GM19468 (cell line): ENCODE measurements at regions not wholly inside any gene's neighbourhood (a gene's known extent, or its start where the extent isn't known, plus 50 kb on each side); places are given as distances from the start of the nearest gene placed in this dataset.

Experiments used
- ATAC-seq: cut with Tn5 transposase; IDR thresholded peaks from one replicate; pipeline ENCODE4 v1.9.1; 2021; ENCODE audit warnings: mild to moderate bottlenecking, moderate library complexity, moderate number of reproducible peaks; ENCODE audit not compliant: unreplicated experiment; ENCODE audit errors: extremely low read depth

DNA sequence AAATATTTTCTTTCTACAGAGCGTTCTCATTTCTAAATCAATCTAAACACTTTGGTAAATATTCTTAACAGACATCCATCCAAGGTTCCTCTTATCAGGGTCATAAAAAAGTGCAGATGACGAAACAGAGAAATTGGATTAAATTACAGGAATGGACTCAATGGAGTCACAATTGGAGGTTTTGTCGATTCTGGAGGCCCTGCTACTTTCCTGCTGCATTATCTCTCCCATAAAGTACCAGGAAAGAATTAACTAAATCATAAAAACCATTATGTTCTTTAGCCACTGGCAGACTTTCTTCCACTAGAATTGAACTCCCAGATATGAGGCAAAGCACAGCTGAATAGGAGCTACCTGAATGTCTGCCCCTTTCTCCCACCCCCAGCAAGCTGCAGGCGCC lies 610.6 kb downstream of the HDGFL1 start:
- no peak for ATAC-seq

DNA sequence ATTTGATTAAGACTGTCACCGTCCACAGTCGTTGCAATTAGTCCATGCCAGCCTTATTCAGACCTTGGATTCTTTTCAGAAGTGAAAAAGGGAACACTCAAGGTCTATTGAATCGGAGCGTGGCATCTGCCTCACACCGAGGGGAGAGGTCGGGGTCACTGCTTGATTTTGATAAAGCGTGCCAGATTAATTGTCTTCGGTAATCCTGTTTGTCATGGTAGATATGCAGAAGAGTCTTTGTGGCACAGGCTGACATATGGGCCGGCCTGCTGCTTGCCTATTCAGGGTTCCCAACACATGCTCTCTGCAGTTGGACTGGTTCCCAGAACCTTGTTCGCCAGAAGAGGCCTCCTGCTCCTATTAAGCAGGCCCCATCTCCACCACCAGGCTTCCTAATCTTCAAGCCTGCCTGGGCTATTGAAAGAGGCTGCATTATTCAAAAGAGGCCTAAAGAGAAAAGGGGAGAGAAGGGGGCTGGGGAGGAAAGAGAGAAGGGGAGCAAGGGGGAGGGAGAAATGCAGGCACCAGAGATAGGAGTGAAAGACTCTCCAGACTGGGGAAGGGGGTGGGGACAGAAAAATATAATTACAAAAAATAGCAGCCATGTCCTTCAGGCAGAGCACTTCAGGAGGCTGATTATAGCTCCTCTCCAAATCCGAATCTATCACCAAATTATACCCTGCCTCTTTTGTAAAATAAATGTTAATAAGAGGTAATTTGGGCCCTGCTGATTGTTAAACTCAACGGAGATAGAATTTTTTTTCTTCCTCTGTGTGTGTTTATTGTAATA lies 611.3 kb downstream of the HDGFL1 start:
- ATAC-seq, result no peak

DNA sequence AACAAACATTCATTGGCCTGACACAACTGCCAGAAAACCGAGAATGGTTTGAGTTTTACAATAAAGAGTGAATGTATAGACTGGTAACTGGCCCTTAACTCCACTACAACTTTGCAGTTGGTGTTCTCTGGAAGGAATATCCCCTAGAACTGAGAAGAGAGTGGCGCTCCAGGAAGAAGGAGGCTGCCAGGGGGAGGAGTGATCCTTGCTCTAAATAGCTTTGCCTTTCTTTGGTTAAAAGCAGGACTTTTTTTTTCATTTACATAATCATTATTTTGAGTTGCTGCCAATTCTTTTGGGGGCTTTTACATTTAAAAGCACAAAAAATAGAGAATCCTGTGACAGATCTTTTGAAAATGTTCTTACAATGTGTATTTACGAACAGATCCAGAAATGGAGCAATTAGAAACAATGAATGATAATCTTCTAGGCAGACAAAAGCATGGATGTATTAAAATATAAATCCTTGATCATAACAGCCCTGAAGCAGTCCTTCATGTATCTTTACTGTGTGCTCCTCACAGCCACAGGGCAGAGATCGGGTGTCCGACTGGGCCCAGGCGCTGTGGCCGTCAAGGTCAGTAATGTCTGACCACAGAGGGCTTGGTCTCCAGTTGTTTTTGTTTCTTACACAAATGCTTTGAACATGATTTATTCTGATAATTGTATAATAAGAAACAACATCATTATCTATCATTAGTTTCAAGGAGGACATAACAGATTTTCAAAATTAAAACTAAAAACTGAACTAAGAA lies 612.2 kb downstream of the HDGFL1 start:
- no peak for ATAC-seq

DNA sequence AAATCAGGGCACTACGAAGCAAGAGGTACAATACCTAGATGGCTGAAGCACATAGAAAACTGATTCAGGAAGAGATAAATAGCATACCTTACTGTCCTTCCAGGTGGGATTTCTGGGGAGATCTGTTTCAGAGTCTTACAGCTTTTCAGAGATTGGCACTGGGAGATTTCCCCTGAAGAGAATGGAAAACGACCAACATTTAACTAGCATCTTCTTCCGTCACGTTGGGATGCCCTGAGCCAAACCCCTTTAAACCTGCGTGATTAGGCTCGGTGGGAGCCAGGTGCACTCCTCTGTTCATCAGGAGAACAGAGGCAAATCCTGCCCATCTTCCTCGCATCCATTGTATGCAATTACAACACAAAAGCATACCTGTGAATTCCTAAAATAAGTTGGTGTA lies 614.5 kb downstream of the HDGFL1 start:
- ATAC-seq, result no peak

DNA sequence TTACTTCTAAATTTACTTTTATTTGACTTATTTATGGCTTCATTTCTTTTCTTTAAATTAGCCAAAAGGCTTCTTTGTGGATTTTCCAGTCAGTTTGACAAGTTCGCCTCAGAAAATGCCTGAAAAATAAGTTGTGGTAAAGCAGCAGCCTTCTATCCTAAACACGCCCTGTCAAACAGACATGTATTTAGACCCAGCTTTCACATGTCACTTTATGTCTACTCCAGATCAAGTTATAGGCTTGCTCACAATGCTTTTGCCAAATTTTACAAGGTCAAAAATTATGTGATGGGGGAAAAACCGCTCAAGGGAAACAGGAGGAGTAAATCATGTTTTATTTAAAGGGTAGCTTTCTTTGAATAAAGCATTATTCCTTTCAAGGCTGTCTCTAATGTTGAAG lies 615.0 kb downstream of the HDGFL1 start:
- ATAC-seq, result no peak

DNA sequence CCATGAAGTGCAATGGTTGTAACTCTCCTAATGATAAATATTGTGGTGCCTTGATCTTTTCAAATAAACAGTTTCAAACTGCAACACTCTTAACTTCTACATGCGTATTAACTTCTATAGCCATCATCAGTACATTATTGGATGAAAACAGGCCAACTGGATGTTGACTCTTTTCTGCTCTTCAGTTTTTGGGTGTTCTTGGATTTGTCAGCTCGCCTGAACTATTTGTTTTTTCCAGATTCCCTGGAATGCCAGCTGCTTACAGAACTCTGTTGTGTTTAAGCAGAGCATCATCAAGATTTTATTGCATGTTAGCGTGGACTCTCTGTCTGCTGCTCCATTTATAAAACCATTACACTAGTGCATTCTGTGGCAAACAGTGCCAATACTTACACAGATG lies 626.1 kb downstream of the HDGFL1 start:
- no peak for ATAC-seq

DNA sequence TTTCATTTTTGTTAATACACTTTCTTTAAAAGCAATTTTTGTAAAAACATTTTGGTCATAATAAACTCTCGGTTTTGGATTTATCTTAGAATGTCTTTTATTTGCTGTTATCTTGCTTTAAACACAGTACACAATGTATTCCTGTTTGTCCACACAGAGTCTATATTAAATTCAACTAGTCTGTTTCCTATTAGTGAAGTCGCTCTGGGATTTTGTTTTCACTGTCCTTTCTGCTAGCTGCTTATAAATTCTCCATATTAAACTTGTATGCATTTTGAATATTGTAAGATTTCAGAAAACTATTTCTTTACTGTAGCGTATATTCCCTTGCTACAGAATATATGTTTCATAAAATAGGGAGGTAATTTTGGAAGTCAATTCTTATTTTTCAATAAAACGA lies 630.2 kb downstream of the HDGFL1 start:
- no peak for ATAC-seq

DNA sequence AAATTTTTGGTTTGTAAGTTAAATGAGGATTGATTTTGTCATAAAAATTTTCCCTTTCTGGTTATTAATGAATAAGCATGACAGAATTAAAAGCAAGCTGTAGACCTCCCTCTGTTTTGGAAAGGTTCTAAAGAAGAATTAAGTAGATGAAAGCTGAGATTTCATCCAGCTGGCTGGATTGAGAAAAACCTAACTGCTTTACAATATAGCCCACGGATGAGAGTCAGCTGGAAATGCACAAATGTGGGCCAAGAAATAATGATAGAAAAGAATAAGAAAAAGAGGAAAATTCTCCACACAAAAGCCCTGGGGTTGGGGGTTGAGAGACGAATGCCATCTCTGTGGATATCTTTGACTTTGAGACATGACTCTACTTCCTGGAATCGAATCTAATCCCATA lies 631.6 kb downstream of the HDGFL1 start:
- ATAC-seq, result no peak

DNA sequence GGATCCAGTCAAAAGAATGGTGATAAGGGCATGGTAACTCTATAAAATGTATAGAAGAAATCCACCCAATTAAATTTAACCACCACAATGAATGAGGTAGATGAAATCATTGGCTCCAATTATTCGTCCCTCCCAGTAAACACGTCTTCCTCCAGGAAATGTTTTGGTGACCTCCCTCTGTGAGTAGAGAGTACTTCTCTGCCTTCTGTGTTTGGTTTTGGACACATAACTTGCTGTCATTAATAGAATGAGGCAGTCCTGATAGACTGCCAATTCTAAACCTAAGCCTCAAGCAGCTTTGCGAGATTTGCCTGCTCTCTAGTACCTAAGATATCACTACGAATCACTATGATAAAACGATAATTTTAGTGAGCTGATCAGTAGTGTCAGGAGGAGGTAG lies 632.8 kb downstream of the HDGFL1 start:
- no peak for ATAC-seq

DNA sequence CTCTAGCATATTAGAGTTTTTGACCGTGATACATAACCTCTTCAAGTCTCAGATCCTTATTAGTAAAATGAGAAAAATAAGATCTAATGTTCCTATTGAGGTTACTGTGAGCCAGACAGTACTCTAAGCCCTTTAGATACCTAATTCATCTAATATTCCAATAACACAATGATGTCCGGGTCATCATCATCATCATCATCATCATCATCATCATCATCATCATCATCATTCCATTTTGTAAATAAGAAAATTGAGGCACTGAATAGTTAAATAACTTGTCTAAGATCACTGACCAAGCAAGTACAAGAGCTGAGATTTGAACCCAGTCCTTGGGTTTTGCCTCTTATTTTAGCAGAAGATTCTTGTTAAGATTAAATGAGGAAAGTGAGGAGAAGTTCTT lies 643.0 kb downstream of the HDGFL1 start:
- no peak for ATAC-seq

DNA sequence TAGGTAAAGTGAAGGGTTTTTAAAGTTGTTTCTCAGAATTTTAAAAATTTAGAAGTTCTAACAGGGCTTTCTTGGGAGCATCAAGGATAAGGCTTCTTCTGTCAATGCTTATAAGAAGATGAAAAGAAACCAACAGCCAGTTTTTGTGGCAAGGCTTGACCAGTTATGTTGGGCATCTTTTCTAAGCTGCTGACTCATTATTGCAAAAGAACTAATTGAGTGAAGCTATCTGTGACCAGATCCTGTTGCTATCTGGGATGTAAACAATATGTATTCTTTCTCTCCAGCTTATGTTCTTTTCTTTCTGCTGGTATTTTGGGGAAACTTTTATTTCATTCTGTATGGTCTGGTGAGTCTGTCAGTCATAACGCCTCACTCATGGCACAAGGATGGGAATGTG lies 643.8 kb downstream of the HDGFL1 start:
- ATAC-seq, result no peak

DNA sequence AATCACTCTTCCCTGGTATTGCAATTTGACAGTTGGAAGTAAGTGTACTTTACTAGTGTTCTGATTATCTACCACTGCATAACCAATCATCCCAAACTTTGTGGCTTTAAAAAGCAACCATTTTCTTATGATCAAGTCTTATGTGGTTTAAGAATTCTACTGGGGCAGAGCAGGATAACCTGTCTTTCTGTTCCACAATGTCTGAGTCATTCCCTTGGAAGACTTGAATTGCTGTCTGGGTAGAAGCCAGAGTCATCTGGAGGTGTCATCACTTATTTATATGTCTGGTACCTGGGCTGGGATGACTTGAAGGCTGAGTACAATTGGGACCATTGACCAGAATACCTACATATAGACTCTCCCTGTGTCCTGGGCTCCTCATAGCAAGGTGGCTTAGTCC lies 644.3 kb downstream of the HDGFL1 start:
- ATAC-seq, result no peak

DNA sequence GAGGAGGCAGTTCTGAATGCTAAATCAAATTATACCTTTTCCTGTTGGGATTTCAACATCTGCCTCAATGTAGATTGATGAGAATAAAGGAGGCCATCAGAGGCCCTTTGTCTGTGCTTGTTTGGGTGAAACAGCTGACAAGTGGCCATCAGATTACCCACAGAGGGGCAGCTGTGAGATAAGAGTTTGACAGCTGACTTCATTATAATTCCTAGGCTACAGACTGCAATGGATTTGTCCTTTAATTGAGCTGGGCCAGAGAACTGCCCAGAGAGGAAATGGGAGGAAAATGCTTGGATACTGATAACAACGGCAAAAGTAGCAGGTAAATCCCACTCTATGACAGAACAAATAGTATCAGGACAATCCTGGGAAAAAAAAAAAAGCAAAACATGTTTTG lies 649.4 kb downstream of the HDGFL1 start:
- no peak for ATAC-seq

DNA sequence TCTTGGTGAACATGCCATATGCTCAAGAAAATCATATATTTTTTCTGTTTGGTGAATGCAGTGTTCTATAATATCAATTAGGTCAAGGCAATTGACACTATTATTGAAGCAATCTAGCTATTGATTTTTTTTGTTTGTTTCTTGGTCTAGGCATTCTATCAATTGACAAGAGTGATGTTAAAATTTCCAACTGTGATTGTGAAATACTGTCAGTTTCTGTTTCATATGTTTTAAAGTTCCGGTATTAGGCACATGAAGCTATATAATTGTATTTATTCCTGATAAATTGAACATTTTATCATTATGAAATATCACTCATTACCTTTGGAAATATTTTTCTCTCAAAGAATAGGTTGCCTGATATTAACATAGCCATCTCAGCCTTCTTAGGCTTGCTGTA lies 653.4 kb downstream of the HDGFL1 start:
- ATAC-seq, result no peak

DNA sequence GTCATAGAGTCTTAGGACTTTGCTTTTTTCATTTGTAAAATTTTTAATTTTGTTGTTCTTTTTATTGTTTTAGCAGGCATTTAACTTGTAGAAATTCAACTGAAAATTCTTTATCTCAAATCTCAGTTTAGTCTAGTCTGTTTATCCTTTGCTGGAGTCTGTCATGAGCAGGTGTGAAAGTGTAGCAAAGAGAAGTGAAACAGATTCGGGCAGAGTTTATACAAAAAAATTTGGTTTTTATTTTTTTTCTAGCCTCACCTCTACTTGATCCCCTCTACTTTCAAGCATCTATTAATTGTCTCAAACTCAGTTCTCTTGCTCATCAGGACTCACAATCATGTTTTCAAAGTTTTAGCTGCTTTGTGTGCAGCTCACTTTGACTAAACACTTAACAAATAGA lies 655.2 kb downstream of the HDGFL1 start:
- ATAC-seq, result no peak

DNA sequence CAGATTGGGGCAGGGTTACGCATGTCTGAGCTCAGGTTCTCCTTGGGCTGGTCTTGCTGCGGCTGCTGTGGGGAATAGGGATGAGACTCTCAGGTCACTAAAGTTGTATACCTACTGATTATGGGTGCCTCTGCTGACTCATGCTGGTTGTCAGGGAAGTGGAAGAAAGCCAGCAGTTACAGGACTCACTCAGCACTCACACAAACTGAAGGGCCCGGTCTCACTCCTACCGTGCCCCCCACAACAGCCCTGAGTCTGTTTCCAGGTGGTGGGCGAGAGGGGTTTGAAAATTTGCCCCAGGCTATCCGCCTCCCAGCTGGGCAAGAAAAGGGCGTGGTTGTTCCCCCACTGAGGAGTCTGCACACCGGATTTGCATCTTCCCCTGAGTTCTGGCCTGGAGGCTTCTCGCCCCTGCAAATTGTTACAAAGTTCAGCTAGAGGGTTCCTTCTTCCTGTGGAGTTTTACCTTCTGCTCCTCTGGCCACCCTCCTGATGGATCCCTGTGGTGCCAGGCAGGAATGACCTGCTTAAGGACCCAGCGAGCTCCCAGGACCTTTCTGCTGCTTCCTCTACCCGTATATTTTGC lies 659.2 kb downstream of the HDGFL1 start:
- no peak for ATAC-seq

DNA sequence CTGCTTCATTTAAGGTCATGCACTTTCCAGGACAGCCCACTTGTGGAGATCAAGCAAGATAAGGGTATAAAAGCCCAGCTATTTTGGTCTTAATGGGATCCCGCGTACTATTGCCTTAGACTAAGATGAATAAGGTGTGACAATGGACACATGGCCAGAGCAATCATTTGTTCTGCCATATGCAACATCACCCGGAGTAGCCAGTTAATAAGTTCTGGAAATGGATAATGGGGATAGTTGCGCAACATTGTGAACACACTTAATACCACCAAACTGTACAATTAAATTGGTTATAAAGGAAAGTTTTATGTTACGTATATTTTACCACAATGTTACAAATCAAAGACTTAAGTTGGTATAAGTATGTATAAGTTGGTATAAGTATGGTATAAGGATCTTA lies 674.5 kb downstream of the HDGFL1 start:
- ATAC-seq, result no peak

DNA sequence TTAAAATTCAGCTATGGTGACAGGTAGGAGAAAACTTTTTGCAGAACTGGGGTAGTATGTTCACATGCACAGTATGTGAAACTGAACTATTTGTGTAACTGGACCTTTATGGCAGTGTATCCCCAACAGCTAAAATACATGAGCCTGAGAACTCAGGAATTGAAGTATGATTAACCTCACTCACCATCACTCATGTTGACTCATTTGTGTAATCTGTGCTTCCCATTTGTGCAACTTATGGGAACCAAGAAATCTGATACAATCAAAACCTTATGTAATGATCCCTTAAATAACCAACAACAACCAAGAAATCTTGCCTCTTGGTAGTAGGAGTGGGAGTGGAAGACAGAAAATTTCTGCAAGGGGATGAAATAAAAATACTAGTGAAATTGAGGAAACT lies 674.9 kb downstream of the HDGFL1 start:
- no peak for ATAC-seq

DNA sequence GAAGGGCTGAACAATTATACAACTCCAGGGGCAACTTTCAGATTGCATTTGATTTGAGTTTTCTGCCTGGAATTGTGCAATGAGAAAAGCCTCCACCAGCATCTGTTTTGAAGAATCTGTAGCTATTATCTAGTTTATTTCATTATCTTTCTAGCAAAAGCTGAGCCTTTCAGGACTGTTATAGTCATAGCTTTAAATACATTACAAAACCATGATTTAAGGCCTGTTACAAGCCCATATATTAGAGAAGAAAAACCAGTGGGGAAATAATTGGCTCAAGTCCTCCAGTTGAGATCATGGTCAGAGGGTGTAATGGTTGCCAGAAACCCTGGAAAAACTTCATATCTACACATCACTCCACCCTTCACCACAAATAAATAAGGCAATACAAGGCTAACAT lies 676.2 kb downstream of the HDGFL1 start:
- ATAC-seq, result no peak

DNA sequence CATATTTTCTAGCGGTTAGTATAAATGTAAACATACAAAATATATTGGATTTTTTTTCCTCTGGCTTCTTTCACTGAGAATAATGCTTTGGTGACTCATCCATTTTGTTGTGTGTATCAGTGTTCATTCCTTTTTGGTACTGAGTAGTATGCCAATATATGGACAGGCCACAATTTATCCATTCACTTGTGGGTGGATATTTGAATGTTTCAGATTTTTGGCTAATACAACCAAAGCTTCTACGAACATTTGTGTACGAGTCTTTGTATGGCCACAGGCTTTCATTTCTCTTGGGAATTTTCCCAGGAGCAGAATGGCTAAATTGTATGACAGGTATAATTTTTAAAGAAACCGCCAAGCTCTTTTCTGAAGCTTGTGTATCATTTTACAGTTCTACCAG lies 677.5 kb downstream of the HDGFL1 start:
- no peak for ATAC-seq

DNA sequence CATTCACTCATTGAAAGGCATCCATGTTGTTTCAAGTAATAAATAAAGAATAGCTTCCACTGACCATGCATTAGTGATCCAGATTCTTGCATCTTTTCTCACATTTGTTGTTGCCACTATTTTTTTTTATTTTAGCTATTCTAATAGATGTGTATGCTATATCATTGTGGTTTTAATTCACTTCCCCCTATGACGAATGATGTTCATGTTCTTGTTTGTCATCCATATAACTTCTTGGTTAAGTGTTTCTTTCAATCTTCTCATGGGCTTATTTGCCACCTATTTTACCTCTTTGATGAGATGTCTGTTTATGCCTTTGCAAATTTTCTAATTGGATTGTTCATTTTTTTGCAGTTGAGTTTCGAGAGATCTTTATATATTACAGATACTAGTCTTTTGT lies 681.2 kb downstream of the HDGFL1 start:
- ATAC-seq, result no peak

DNA sequence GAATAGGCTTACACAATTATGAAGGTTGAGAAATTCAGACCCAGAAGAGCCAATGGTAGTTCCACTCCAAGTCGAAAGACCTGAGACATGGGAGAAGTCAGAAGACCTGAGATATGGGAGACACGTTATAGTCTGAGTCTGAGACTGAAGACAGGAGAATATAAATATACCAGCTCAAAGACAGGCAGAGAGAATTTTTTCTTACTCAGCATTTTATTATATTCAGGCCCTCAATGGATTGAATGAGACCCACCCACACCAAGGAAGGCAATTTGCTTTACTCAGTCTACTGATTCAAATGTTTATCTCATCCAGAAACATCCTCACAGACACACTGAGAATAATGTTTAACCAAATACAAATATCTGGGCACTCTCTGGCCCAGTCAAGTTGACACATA lies 693.5 kb downstream of the HDGFL1 start:
- ATAC-seq, result no peak
